ENCODE measurements at regions not wholly inside any gene's neighbourhood (a gene's known extent, or its start where the extent isn't known, plus 50 kb on each side); places are given as distances from the start of the nearest gene placed in this dataset.
"Not testable (repeated sequence)": the region's sequence is repeated elsewhere in the genome, so short reads cannot be mapped to it uniquely, and the experiment has no call there.

- no peak overlapping the region for H3K9ac ChIP-seq (ENCODE audit: insufficient read length, low read depth)
- H3K9me3 ChIP-seq (ENCODE audit: insufficient read depth, low read length) = 0 out of 2 replicates have a peak, but pooled peaks cover 5% of the 10 kb centered on the region
- no peaks in the 10 kb centered on the region for H3K27me3 ChIP-seq (ENCODE audit: insufficient read depth, insufficient read length)
- no peaks in the 10 kb centered on the region for H3K4me1 ChIP-seq (ENCODE audit: insufficient read depth, insufficient read length)
- H3K36me3 ChIP-seq (ENCODE audit: insufficient read depth, insufficient read length, low read length) = no peaks in the 10 kb centered on the region
- TF ChIP-seq YY1 (IDR thresholded peaks at IDR 0.05; ENCODE audit: insufficient read depth, insufficient read length) = no peak
- TF ChIP-seq ZNF274 (IDR thresholded peaks at IDR 0.05; ENCODE audit: low read depth, low read length) = no peak
- no peak for TF ChIP-seq SUZ12 (IDR thresholded peaks at IDR 0.05; ENCODE audit: extremely low read depth, insufficient read depth, insufficient read length)
- H3K4me3 ChIP-seq (ENCODE audit: insufficient read length, low read depth) = no peak overlapping the region
- DNase-seq (ENCODE audit: low read depth, low spot score) = no peak
Measured at GRCh38 chr3:3665546-3665945, 133.7 kb upstream of the LRRN1 start.

GRCh38 chr3:3664935-3665334, 134.3 kb upstream of the LRRN1 start:
- Histone ChIP-seq H3K4me1 (ENCODE audit: insufficient read depth, insufficient read length) (no peaks in the 10 kb centered on the region), H3K9me3 (ENCODE audit: insufficient read depth, low read length) (0 out of 2 replicates have a peak, but pooled peaks cover 5% of the 10 kb centered on the region), H3K9ac (ENCODE audit: insufficient read length, low read depth) (no peak overlapping the region), H3K36me3 (ENCODE audit: insufficient read depth, insufficient read length, low read length) (no peaks in the 10 kb centered on the region), H3K4me3 (ENCODE audit: insufficient read length, low read depth) (no peak overlapping the region), H3K27me3 (ENCODE audit: insufficient read depth, insufficient read length) (no peaks in the 10 kb centered on the region)
- no peak for DNase-seq (ENCODE audit: low read depth, low spot score)
- TF ChIP-seq YY1 (IDR thresholded peaks at IDR 0.05; ENCODE audit: insufficient read depth, insufficient read length) = no peak
- no peak for TF ChIP-seq SUZ12 (IDR thresholded peaks at IDR 0.05; ENCODE audit: extremely low read depth, insufficient read depth, insufficient read length)
- TF ChIP-seq ZNF274 (IDR thresholded peaks at IDR 0.05; ENCODE audit: low read depth, low read length) = no peak

DNA sequence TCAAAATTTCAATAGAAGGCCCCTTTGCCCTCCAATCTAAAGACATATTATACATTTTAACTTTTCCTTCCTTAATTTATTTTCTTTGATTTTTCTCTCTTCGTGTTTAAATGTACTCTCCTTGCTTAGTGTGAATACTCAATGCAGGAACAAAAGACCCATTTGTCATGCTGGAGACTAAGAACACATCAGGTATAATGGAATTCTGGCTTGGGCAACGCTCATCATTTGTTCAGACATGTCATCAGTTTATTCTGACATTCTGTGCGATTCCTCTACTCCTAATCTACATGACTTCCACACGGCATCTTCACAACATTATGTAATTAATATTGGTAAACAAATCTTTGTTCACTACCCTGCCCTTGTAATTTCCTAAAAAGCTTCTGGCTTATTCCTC, 136.6 kb upstream of the LRRN1 start:
- no peaks in the 10 kb centered on the region for H3K36me3 ChIP-seq (ENCODE audit: insufficient read depth, insufficient read length, low read length)
- TF ChIP-seq ZNF274 (IDR thresholded peaks at IDR 0.05; ENCODE audit: low read depth, low read length) (no peak), YY1 (IDR thresholded peaks at IDR 0.05; ENCODE audit: insufficient read depth, insufficient read length) (no peak)
- H3K27me3 ChIP-seq (ENCODE audit: insufficient read depth, insufficient read length) = no peaks in the 10 kb centered on the region
- 0 out of 2 replicates have a peak, but pooled peaks cover 5% of the 10 kb centered on the region for H3K9me3 ChIP-seq (ENCODE audit: insufficient read depth, low read length)
- H3K4me3 ChIP-seq (ENCODE audit: insufficient read length, low read depth) = no peak overlapping the region
- no peaks in the 10 kb centered on the region for H3K4me1 ChIP-seq (ENCODE audit: insufficient read depth, insufficient read length)
- no peak for DNase-seq (ENCODE audit: low read depth, low spot score)
- no peak overlapping the region for H3K9ac ChIP-seq (ENCODE audit: insufficient read length, low read depth)

- Histone ChIP-seq H3K4me1 (ENCODE audit: insufficient read depth, insufficient read length) (no peaks in the 10 kb centered on the region), H3K9ac (ENCODE audit: insufficient read length, low read depth) (no peak overlapping the region), H3K36me3 (ENCODE audit: insufficient read depth, insufficient read length, low read length) (no peaks in the 10 kb centered on the region), H3K9me3 (ENCODE audit: insufficient read depth, low read length) (no peaks in the 10 kb centered on the region), H3K4me3 (ENCODE audit: insufficient read length, low read depth) (no peak overlapping the region), H3K27me3 (ENCODE audit: insufficient read depth, insufficient read length) (no peaks in the 10 kb centered on the region)
- DNase-seq (ENCODE audit: low read depth, low spot score) = no peak
- no peak for TF ChIP-seq SUZ12 (IDR thresholded peaks at IDR 0.05; ENCODE audit: extremely low read depth, insufficient read depth, insufficient read length)
- TF ChIP-seq YY1 (IDR thresholded peaks at IDR 0.05; ENCODE audit: insufficient read depth, insufficient read length) = no peak
- TF ChIP-seq ZNF274 (IDR thresholded peaks at IDR 0.05; ENCODE audit: low read depth, low read length) = no peak
Measured at GRCh38 chr3:3654916-3655315, 144.3 kb upstream of the LRRN1 start.

GRCh38 chr3:3648988-3649679, 150.1 kb upstream of the LRRN1 start:
- no peak for DNase-seq (ENCODE audit: low read depth, low spot score)
- Histone ChIP-seq H3K4me3 (ENCODE audit: insufficient read length, low read depth) (no peak overlapping the region), H3K36me3 (ENCODE audit: insufficient read depth, insufficient read length, low read length) (no peaks in the 10 kb centered on the region), H3K9ac (ENCODE audit: insufficient read length, low read depth) (no peak overlapping the region), H3K27me3 (ENCODE audit: insufficient read depth, insufficient read length) (no peaks in the 10 kb centered on the region), H3K4me1 (ENCODE audit: insufficient read depth, insufficient read length) (no peaks in the 10 kb centered on the region), H3K9me3 (ENCODE audit: insufficient read depth, low read length) (no peaks in the 10 kb centered on the region)
- TF ChIP-seq ZNF274 (IDR thresholded peaks at IDR 0.05; ENCODE audit: low read depth, low read length) = no peak
- TF ChIP-seq YY1 (IDR thresholded peaks at IDR 0.05; ENCODE audit: insufficient read depth, insufficient read length) = no peak
- no peak for TF ChIP-seq SUZ12 (IDR thresholded peaks at IDR 0.05; ENCODE audit: extremely low read depth, insufficient read depth, insufficient read length)

DNA sequence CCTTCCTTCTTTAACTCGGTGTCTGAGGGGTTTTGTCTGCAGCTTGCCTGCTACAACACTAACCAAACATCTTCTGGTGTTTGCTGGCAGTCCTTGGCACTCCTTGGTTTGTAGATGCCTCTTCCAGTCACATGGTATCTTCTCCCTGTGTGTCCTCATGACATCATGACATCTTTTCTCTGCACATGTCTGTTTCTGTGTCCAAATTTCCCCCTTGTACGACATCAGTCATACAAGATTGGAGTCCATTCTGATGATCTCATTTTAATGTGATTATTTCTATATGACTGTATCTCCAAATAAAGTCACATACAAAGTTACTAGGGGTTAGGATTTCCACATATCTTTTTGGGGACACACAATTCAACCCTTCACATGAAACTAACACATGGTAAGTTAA, 152.3 kb upstream of the LRRN1 start:
- Histone ChIP-seq H3K9me3 (ENCODE audit: insufficient read depth, low read length) (no peaks in the 10 kb centered on the region), H3K36me3 (ENCODE audit: insufficient read depth, insufficient read length, low read length) (no peaks in the 10 kb centered on the region), H3K4me1 (ENCODE audit: insufficient read depth, insufficient read length) (no peaks in the 10 kb centered on the region), H3K27me3 (ENCODE audit: insufficient read depth, insufficient read length) (no peaks in the 10 kb centered on the region), H3K9ac (ENCODE audit: insufficient read length, low read depth) (no peak overlapping the region), H3K4me3 (ENCODE audit: insufficient read length, low read depth) (no peak overlapping the region)
- no peak for DNase-seq (ENCODE audit: low read depth, low spot score)
- TF ChIP-seq ZNF274 (IDR thresholded peaks at IDR 0.05; ENCODE audit: low read depth, low read length) (no peak), SUZ12 (IDR thresholded peaks at IDR 0.05; ENCODE audit: extremely low read depth, insufficient read depth, insufficient read length) (no peak), YY1 (IDR thresholded peaks at IDR 0.05; ENCODE audit: insufficient read depth, insufficient read length) (no peak)

DNA sequence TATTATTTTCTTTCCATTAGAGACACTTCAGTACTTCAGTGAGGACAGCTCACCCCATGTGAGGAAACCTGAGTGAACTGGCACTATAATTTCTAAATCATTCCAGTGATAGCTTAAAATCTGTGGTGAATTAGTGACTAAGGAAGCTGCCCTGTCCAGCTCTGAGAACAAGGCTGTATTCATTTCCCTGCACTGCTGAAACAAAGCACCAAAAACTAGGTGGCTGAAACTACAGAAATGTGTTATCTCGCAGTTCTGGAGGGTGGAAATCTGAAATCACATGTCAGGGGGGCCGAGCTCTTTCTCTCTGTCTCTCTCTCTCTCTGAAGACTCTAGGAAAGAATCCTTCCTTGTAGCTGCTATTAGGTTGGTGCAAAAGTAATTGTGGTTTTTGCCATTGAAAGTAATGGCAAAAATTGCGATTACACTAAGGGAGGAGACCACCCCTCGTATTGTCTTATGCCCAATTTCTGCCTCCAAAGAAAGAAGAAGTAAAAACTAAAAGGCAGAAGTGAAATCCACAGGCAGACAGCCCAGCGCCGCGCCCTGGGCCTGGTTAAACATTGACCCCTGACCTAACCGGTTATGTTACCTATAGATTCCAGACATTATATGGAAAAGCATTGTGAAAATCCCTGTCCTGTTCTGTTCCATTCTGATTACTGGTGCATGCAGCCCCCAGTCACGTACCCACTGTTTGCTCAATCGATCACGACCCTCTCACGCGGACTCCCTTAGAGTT, 153.0 kb upstream of the LRRN1 start:
- H3K36me3 ChIP-seq (ENCODE audit: insufficient read depth, insufficient read length, low read length); H3K27me3 ChIP-seq (ENCODE audit: insufficient read depth, insufficient read length); DNase-seq (ENCODE audit: low read depth, low spot score); H3K9me3 ChIP-seq (ENCODE audit: insufficient read depth, low read length); H3K4me1 ChIP-seq (ENCODE audit: insufficient read depth, insufficient read length); H3K9ac ChIP-seq (ENCODE audit: insufficient read length, low read depth); H3K4me3 ChIP-seq (ENCODE audit: insufficient read length, low read depth): not testable (repeated sequence)
